ENCODE measurements at regions not wholly inside any gene's neighbourhood (a gene's known extent, or its start where the extent isn't known, plus 50 kb on each side); places are given as distances from the start of the nearest gene placed in this dataset.

GRCh38 chr5:33231935-33232334, 208.8 kb upstream of the TARS1 start:
- Histone ChIP-seq H3K27me3 (ENCODE audit: control insufficient read depth, low read length) (no peaks in the 10 kb centered on the region), H3K27ac (ENCODE audit: low read depth, low read length) (no peak overlapping the region), H3K4me1 (ENCODE audit: control insufficient read depth, low read length) (no peaks in the 10 kb centered on the region)

DNA sequence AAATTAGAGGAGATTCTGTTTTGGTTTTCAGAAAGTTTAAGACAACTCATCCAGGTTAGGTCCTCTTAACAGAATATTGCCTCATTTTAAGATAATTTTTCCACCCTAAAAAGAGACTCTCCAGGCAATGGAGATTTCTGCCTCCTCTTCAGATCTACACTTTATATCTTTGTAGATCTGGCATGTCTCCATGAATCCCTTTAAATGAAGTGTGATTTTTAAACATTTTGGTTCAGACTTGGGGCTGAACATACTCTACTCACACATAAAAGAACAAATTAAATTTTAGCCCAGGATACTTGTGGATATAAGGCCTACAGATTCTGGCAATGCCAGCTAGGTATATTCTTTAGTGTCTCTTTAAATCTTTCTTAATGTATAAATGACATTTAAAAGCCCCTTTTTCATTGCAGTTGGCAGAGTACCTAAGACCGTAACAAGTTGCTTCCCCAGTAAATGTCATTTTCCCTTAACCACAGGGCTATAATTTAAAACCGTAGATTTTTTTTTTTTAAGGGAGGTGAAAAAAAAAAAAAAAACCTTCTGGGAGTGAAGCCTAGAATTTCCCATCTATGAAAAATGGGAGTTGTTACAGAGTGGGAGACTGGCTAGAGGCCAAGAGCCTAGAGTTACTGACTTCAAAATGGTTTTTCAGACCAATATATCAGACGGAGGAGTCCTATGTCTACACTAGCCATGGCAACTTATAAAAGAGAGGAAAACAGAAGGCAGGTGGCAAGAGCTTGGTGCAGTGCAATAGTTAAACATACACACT, 207.8 kb upstream of the TARS1 start:
- no peak overlapping the region for H3K27ac ChIP-seq (ENCODE audit: low read depth, low read length)
- no peaks in the 10 kb centered on the region for H3K36me3 ChIP-seq (ENCODE audit: control insufficient read depth, low read length)
- H3F3A ChIP-seq (ENCODE audit: control insufficient read depth, insufficient read depth), result no peaks in the 10 kb centered on the region
- H3K4me1 ChIP-seq (ENCODE audit: control insufficient read depth, low read length), result no peaks in the 10 kb centered on the region
- H4K20me1 ChIP-seq (ENCODE audit: control insufficient read depth, insufficient read depth, low read depth, low read length), result no peaks in the 10 kb centered on the region
- no peaks in the 10 kb centered on the region for H3K27me3 ChIP-seq (ENCODE audit: control insufficient read depth, low read length)
- no peak for TF ChIP-seq CTCF (IDR thresholded peaks at IDR 0.05; ENCODE audit: low read depth, low read length, poor library complexity, severe bottlenecking)
- no peak for TF ChIP-seq EZH2phosphoT487 (IDR thresholded peaks at IDR 0.05; ENCODE audit: borderline replicate concordance, low read length)
- H3K9me3 ChIP-seq (ENCODE audit: control insufficient read depth, insufficient read depth, low read length), result no peaks in the 10 kb centered on the region
- no peaks in the 10 kb centered on the region for H3K9me2 ChIP-seq (replicated peaks; ENCODE audit: control insufficient read depth, low read length)
- no peak overlapping the region for H3K4me3 ChIP-seq (ENCODE audit: low read length)
- H3K79me2 ChIP-seq (ENCODE audit: control insufficient read depth, low read length), result no peaks in the 10 kb centered on the region
- H3K4me2 ChIP-seq (ENCODE audit: low read length), result no peak overlapping the region

More at GRCh38 chr5:33231935-33232334, 208.8 kb upstream of the TARS1 start:
- no peak overlapping the region for H3K4me2 ChIP-seq (ENCODE audit: low read length)
- no peaks in the 10 kb centered on the region for H3F3A ChIP-seq (ENCODE audit: control insufficient read depth, insufficient read depth)
- no peaks in the 10 kb centered on the region for H3K36me3 ChIP-seq (ENCODE audit: control insufficient read depth, low read length)
- H3K9me3 ChIP-seq (ENCODE audit: control insufficient read depth, insufficient read depth, low read length), result no peaks in the 10 kb centered on the region
- H4K20me1 ChIP-seq (ENCODE audit: control insufficient read depth, insufficient read depth, low read depth, low read length), result no peaks in the 10 kb centered on the region
- H3K79me2 ChIP-seq (ENCODE audit: control insufficient read depth, low read length), result no peaks in the 10 kb centered on the region
- TF ChIP-seq CTCF (IDR thresholded peaks at IDR 0.05; ENCODE audit: low read depth, low read length, poor library complexity, severe bottlenecking) (no peak), EZH2phosphoT487 (IDR thresholded peaks at IDR 0.05; ENCODE audit: borderline replicate concordance, low read length) (no peak)
- no peaks in the 10 kb centered on the region for H3K9me2 ChIP-seq (replicated peaks; ENCODE audit: control insufficient read depth, low read length)
- no peak overlapping the region for H3K4me3 ChIP-seq (ENCODE audit: low read length)

- H4K20me1 ChIP-seq (ENCODE audit: control insufficient read depth, insufficient read depth, low read depth, low read length), result no peaks in the 10 kb centered on the region
- H3F3A ChIP-seq (ENCODE audit: control insufficient read depth, insufficient read depth), result no peaks in the 10 kb centered on the region
- no peaks in the 10 kb centered on the region for H3K79me2 ChIP-seq (ENCODE audit: control insufficient read depth, low read length)
- H3K27ac ChIP-seq (ENCODE audit: low read depth, low read length), result no peak overlapping the region
- no peak for TF ChIP-seq EZH2phosphoT487 (IDR thresholded peaks at IDR 0.05; ENCODE audit: borderline replicate concordance, low read length)
- TF ChIP-seq CTCF (IDR thresholded peaks at IDR 0.05; ENCODE audit: low read depth, low read length, poor library complexity, severe bottlenecking), result no peak
- H3K27me3 ChIP-seq (ENCODE audit: control insufficient read depth, low read length), result no peaks in the 10 kb centered on the region
- H3K4me1 ChIP-seq (ENCODE audit: control insufficient read depth, low read length), result no peaks in the 10 kb centered on the region
- H3K4me2 ChIP-seq (ENCODE audit: low read length), result no peak overlapping the region
- no peaks in the 10 kb centered on the region for H3K9me3 ChIP-seq (ENCODE audit: control insufficient read depth, insufficient read depth, low read length)
- no peak overlapping the region for H3K4me3 ChIP-seq (ENCODE audit: low read length)
- H3K9me2 ChIP-seq (replicated peaks; ENCODE audit: control insufficient read depth, low read length), result no peaks in the 10 kb centered on the region
- no peaks in the 10 kb centered on the region for H3K36me3 ChIP-seq (ENCODE audit: control insufficient read depth, low read length)
Observed at GRCh38 chr5:33235304-33235703, 205.5 kb upstream of the TARS1 start.

Data from DOHH2 (cell line).